Pancreas (tissue), 10 donors: ENCODE measurements at regions not wholly inside any gene's neighbourhood (a gene's known extent, or its start where the extent isn't known, plus 50 kb on each side); places are given as distances from the start of the nearest gene placed in this dataset.

Experiments used
- ATAC-seq, 4 donors: fragments of 200-7000 bp; cut with Tn5 transposase; one replicate each; pipeline versions ENCODE4 v1.8.0 to v1.9.1; 2020; ENCODE audit warnings: mild to moderate bottlenecking in 4 of 4, moderate library complexity in 4 of 4
- DNase-seq, 6 donors: peaks; one replicate each; pipeline ENCODE4 v3.0.0-alpha.2; 2020
- FAIRE-seq: peaks from 2 replicates; lab custom pipeline; 2012; peaks lifted over from hg19 to GRCh38; lab: Jason Lieb, UNC
- H3K27ac ChIP-seq, 4 donors: fragments of 200-600 bp; sonication (generic); 1 replicate in 3 of 4; 2 replicates in 1 of 4; pipeline versions ENCODE4 v1.5.0 to v1.8.0; 2020
- H3K27me3 ChIP-seq, 4 donors: fragments of 200-600 bp; one replicate each; pipeline ENCODE4 v1.8.0; 2021
- H3K36me3 ChIP-seq, 3 donors: fragments of 200-600 bp; sonication (generic) in 1 of 3; one replicate each; pipeline versions ENCODE4 v1.5.0 to v1.8.0; 2020 to 2021
- H3K4me1 ChIP-seq, 3 donors: fragments of 200-600 bp; one replicate each; pipeline ENCODE4 v1.8.0; 2021
- H3K4me3 ChIP-seq, 4 donors: fragments of 200-600 bp; sonication (generic) in 2 of 4; one replicate each; pipeline versions ENCODE4 v1.5.0 to v1.8.0; 2020 to 2021
- H3K9me3 ChIP-seq, 4 donors: fragments of 200-600 bp; one replicate each; pipeline ENCODE4 v1.8.0; 2021
- CTCF ChIP-seq, 4 donors: fragments of 200-600 bp; sonication (generic) in 3 of 4; IDR thresholded peaks; one replicate each; pipeline versions ENCODE4 v1.5.0 to v1.8.0; 2021; ENCODE audit warnings: antibody characterized with exemption in 4 of 4
- WGBS, 2 donors: extraction: QIAGEN DNeasy Blood & Tissue Kit; methylation state at CpG; one replicate each; pipeline ENCODE4 v1.1.7; 2013; 5-methylcytosine and 5-hydroxymethylcytosine counted together
- intact Hi-C, 3 donors: fragments of 100-400 bp; cut with DNase I; formaldehyde crosslinking; loops; one replicate each; pipeline versions ENCODE4 v1.11.1 to v1.14.2; 2022
- donor health status: healthy with polysubstance abuse.
- donor health status: DM: no; HTN: no; CAD: no; lungs with moderate emphysema.
- donor health status: DM: no; HTN: no; CAD: no.
- donor health status: control.
- donor health status: control.
- donor health status: Bipolar disorder and iron deficiency.
- donor health status: DM: yes; HTN: yes; CAD: no.
- donor health status: DM: no; HTN: no; CAD: no.
- donor health status: DM: no; HTN: no; CAD: no.
- donor health status: DM: yes; HTN: yes; CAD: no.

GRCh38 chr2:164039270-164039669 lies 303.5 kb upstream of the FIGN start:
- Histone ChIP-seq H3K27ac (no peak overlapping the region), H3K27me3 (no peaks in the 10 kb centered on the region), H3K36me3 (no peaks in the 10 kb centered on the region), H3K9me3 (no peaks in the 10 kb centered on the region), H3K4me1 (no peaks in the 10 kb centered on the region), H3K4me3 (no peak overlapping the region)
- FAIRE-seq (no peak), DNase-seq (no peak), ATAC-seq (no peak)
- intact Hi-C loops = no loop called here
- TF ChIP-seq CTCF (IDR thresholded peaks at IDR 0.05) = no peak

DNA sequence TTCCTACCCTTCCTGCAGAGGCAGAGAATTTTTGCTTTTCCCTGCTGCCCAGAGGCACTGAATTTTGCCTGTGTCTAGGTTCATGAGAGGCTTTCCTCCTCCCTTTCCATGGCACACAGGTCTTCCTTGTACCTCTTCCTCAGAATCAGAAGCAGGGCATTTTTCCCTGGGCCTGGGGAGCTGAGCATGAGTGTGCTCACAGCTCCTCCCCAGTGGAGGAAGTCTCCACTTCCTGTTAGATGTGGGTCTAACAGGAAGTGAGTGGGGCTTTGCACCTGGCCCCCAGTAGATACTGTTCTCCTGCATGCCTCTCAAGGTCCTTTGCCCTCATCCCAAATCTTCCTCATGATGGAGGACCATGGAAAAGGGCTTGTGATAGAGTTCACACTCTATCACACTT lies 297.2 kb upstream of the FIGN start:
- no peak overlapping the region for H3K27ac ChIP-seq
- no peak for FAIRE-seq
- no peak for DNase-seq
- no peaks in the 10 kb centered on the region for H3K36me3 ChIP-seq
- no peak for ATAC-seq
- TF ChIP-seq CTCF (IDR thresholded peaks at IDR 0.05) = no peak
- no peaks in the 10 kb centered on the region for H3K9me3 ChIP-seq
- no peaks in the 10 kb centered on the region for H3K4me1 ChIP-seq
- intact Hi-C loops = no loop called here
- no peaks in the 10 kb centered on the region for H3K27me3 ChIP-seq
- H3K4me3 ChIP-seq = no peak overlapping the region

DNA sequence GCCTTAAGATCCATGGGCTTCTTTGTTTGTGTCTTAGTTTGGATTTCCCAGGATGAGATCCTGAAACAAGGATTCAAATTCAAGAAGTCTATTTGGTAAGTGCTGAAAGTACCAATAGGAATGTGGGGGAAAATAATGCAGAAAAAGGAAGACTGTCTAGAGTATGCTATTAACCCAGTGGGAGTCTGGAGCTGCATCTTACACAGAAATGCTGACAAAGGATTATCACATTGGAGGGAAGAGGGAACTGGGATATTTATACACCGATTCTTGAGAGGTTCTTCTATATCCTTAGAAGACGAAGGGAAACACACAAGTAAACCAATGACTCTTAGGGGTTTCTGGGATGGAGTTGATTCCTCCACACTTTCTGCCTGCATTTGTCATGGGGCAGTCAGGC lies 294.8 kb upstream of the FIGN start:
- H3K36me3 ChIP-seq = no peaks in the 10 kb centered on the region
- no peak overlapping the region for H3K27ac ChIP-seq
- ATAC-seq (no peak), DNase-seq (no peak), FAIRE-seq (no peak)
- H3K4me3 ChIP-seq = no peak overlapping the region
- no peaks in the 10 kb centered on the region for H3K27me3 ChIP-seq
- intact Hi-C loops = no loop called here
- no peak for TF ChIP-seq CTCF (IDR thresholded peaks at IDR 0.05)
- H3K4me1 ChIP-seq = no peaks in the 10 kb centered on the region
- WGBS, 2 donors = 74 to 84% methylated on average over 2 of the region's 2 CpGs
- no peaks in the 10 kb centered on the region for H3K9me3 ChIP-seq

DNA sequence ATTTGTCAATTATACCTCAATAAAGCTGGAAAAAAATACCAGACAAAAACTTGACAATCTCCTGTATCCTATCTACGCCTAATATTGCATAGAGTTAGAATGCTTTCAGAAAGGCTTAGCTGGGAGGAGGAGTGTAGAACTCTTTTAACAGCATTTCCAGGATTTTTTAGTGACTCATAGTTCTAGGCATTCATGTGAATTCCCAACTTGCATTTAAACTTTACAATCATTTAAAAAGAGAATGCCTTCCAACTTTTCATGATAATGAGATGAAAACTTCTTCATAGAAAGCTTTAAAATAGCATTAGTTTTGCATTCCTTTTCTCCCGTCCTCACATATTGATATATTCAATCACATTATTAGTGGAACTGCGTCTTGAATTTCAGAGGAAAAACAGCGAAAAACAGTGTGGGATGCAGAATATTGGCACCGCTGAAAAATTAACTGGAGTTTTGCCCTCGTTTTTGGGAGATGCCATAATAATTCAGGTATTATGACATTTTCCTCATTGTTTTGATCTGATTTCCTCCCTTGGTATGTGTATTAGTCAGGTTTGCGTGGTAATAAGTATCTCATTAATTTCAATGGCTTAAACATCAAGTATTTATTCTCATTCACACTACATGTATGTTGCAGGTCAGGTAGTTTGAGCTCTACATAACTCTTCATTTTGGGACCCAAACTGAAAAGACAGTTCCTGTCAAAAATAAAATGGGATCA lies 293.2 kb upstream of the FIGN start:
- TF ChIP-seq CTCF (IDR thresholded peaks at IDR 0.05) = no peak
- Histone ChIP-seq H3K27ac (no peak overlapping the region), H3K9me3 (no peaks in the 10 kb centered on the region), H3K4me3 (no peak overlapping the region), H3K36me3 (no peaks in the 10 kb centered on the region), H3K27me3 (no peaks in the 10 kb centered on the region), H3K4me1 (no peaks in the 10 kb centered on the region)
- intact Hi-C loops = no loop called here
- FAIRE-seq = no peak
- 70 to 74% methylated on average over 7 of the region's 7 CpGs for WGBS, 2 donors
- peak in 1 of 4 donors; percentile 19 for ATAC-seq
- no peak for DNase-seq

DNA sequence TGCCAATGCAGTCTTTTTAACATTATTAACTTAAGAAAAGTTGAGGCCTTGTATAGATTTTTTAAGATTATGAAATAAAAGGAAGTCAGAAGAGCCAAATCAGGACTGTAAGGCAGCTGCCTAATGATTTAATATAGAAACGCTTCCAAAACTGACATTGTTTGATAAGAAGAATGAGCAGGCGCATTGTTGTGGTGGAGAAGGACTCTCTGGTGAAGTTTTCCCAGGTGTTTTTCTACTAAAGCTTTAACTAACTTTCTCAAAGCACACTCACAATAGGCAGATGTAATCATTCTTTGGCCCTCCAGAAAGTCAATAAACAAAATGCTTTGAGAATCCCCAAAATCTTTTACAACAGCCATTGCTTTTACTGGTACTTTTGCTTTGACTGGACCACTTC lies 288.6 kb upstream of the FIGN start:
- no peaks in the 10 kb centered on the region for H3K36me3 ChIP-seq
- ATAC-seq (no peak), DNase-seq (no peak), FAIRE-seq (no peak)
- intact Hi-C loops = no loop called here
- no peak overlapping the region for H3K27ac ChIP-seq
- TF ChIP-seq CTCF (IDR thresholded peaks at IDR 0.05) = no peak
- no peaks in the 10 kb centered on the region for H3K9me3 ChIP-seq
- 63 to 64% methylated on average over 2 of the region's 2 CpGs for WGBS, 2 donors
- no peak overlapping the region for H3K4me3 ChIP-seq
- H3K27me3 ChIP-seq = no peaks in the 10 kb centered on the region
- H3K4me1 ChIP-seq = no peaks in the 10 kb centered on the region
